Upper lobe of right lung (tissue), 1 donor: ENCODE measurements at regions not wholly inside any gene's neighbourhood (a gene's known extent, or its start where the extent isn't known, plus 50 kb on each side); places are given as distances from the start of the nearest gene placed in this dataset.

Source experiments
- ATAC-seq: fragments of 200-7000 bp; cut with Tn5 transposase; one replicate; pipeline ENCODE4 v1.9.1; 2020; ENCODE audit warnings: mild to moderate bottlenecking, moderate library complexity
- DNase-seq: peaks from one replicate; pipeline ENCODE4 v3.0.0-alpha.2; 2020
- H3K27ac ChIP-seq: fragments of 200-600 bp; one replicate; pipeline ENCODE4 v1.8.0; 2022
- H3K27me3 ChIP-seq: fragments of 200-600 bp; one replicate; pipeline ENCODE4 v1.8.0; 2022; ENCODE audit warnings: mild to moderate bottlenecking
- H3K36me3 ChIP-seq: fragments of 200-600 bp; one replicate; pipeline ENCODE4 v1.8.0; 2022
- H3K4me1 ChIP-seq: fragments of 200-600 bp; one replicate; pipeline ENCODE4 v1.8.0; 2022
- H3K4me3 ChIP-seq: fragments of 200-600 bp; one replicate; pipeline ENCODE4 v1.8.0; 2022; ENCODE audit warnings: mild to moderate bottlenecking
- H3K9me3 ChIP-seq: fragments of 200-600 bp; one replicate; pipeline ENCODE4 v1.8.0; 2022
- CTCF ChIP-seq: fragments of 200-600 bp; IDR thresholded peaks from one replicate; pipeline ENCODE4 v1.8.0; 2022; ENCODE audit warnings: antibody characterized with exemption
- intact Hi-C: fragments of 100-400 bp; cut with DNase I; formaldehyde crosslinking; loops from one replicate; pipeline ENCODE4 v1.11.0; 2022
- donor health status: DM: no; HTN: yes; CAD: no; lungs with severe emphysema.

- no peak overlapping the region for H3K27ac ChIP-seq
- no peaks in the 10 kb centered on the region for H3K27me3 ChIP-seq
- intact Hi-C loops, result no loop called here
- no peak for DNase-seq
- no peaks in the 10 kb centered on the region for H3K4me1 ChIP-seq
- H3K9me3 ChIP-seq, result no peaks in the 10 kb centered on the region
- no peak overlapping the region for H3K4me3 ChIP-seq
- no peak for ATAC-seq
- TF ChIP-seq CTCF, result no peak
- no peaks in the 10 kb centered on the region for H3K36me3 ChIP-seq
Measured at GRCh38 chr2:62423883-62424458, 82.0 kb downstream of the TMEM17 start.

GRCh38 chr2:62423235-62423634 is 82.8 kb downstream of the TMEM17 start:
- peak; percentile 20 for TF ChIP-seq CTCF
- no peak for DNase-seq
- Histone ChIP-seq H3K4me1 (no peaks in the 10 kb centered on the region), H3K9me3 (no peaks in the 10 kb centered on the region), H3K27ac (no peak overlapping the region), H3K27me3 (no peaks in the 10 kb centered on the region), H3K4me3 (no peak overlapping the region), H3K36me3 (no peaks in the 10 kb centered on the region)
- ATAC-seq, result peak; percentile 71
- intact Hi-C loops, result no loop called here

- no peak for TF ChIP-seq CTCF
- Histone ChIP-seq H3K9me3 (no peaks in the 10 kb centered on the region), H3K4me3 (no peak overlapping the region), H3K27me3 (no peaks in the 10 kb centered on the region), H3K4me1 (peaks cover 15% of the 10 kb centered on the region), H3K27ac (no peak overlapping the region), H3K36me3 (no peaks in the 10 kb centered on the region)
- ATAC-seq (no peak), DNase-seq (no peak)
- intact Hi-C loops, result no loop called here
Measured at GRCh38 chr2:62415518-62415917, 90.5 kb downstream of the TMEM17 start.

GRCh38 chr2:62415019-62415431 is 91.0 kb downstream of the TMEM17 start:
- intact Hi-C loops, result no loop called here
- DNase-seq (no peak), ATAC-seq (peak; percentile 55)
- no peak for TF ChIP-seq CTCF
- Histone ChIP-seq H3K9me3 (no peaks in the 10 kb centered on the region), H3K27me3 (no peaks in the 10 kb centered on the region), H3K4me3 (no peak overlapping the region), H3K27ac (no peak overlapping the region), H3K36me3 (no peaks in the 10 kb centered on the region), H3K4me1 (peaks cover 19% of the 10 kb centered on the region)

- Histone ChIP-seq H3K4me3 (no peak overlapping the region), H3K4me1 (peaks cover 19% of the 10 kb centered on the region), H3K36me3 (no peaks in the 10 kb centered on the region), H3K9me3 (no peaks in the 10 kb centered on the region), H3K27ac (no peak overlapping the region), H3K27me3 (no peaks in the 10 kb centered on the region)
- TF ChIP-seq CTCF, result no peak
- DNase-seq (no peak), ATAC-seq (no peak)
- intact Hi-C loops, result loop anchor here (5.0 kb wide), 2 partner anchors 421 to 496 kb away; no protein-coding TSS in a partner anchor
Measured at GRCh38 chr2:62413116-62413663, 92.8 kb downstream of the TMEM17 start.
